Pancreas (tissue), 10 donors: ENCODE measurements at regions not wholly inside any gene's neighbourhood (a gene's known extent, or its start where the extent isn't known, plus 50 kb on each side); places are given as distances from the start of the nearest gene placed in this dataset.

ENCODE experiments used
- ATAC-seq, 4 donors: fragments of 200-7000 bp; cut with Tn5 transposase; one replicate each; pipeline versions ENCODE4 v1.8.0 to v1.9.1; 2020; ENCODE audit warnings: mild to moderate bottlenecking in 4 of 4, moderate library complexity in 4 of 4
- DNase-seq, 6 donors: peaks; one replicate each; pipeline ENCODE4 v3.0.0-alpha.2; 2020
- FAIRE-seq: peaks from 2 replicates; lab custom pipeline; 2012; peaks lifted over from hg19 to GRCh38; lab: Jason Lieb, UNC
- H3K27ac ChIP-seq, 4 donors: fragments of 200-600 bp; sonication (generic); 1 replicate in 3 of 4; 2 replicates in 1 of 4; pipeline versions ENCODE4 v1.5.0 to v1.8.0; 2020
- H3K27me3 ChIP-seq, 4 donors: fragments of 200-600 bp; one replicate each; pipeline ENCODE4 v1.8.0; 2021
- H3K36me3 ChIP-seq, 3 donors: fragments of 200-600 bp; sonication (generic) in 1 of 3; one replicate each; pipeline versions ENCODE4 v1.5.0 to v1.8.0; 2020 to 2021
- H3K4me1 ChIP-seq, 3 donors: fragments of 200-600 bp; one replicate each; pipeline ENCODE4 v1.8.0; 2021
- H3K4me3 ChIP-seq, 4 donors: fragments of 200-600 bp; sonication (generic) in 2 of 4; one replicate each; pipeline versions ENCODE4 v1.5.0 to v1.8.0; 2020 to 2021
- H3K9me3 ChIP-seq, 4 donors: fragments of 200-600 bp; one replicate each; pipeline ENCODE4 v1.8.0; 2021
- CTCF ChIP-seq, 4 donors: fragments of 200-600 bp; sonication (generic) in 3 of 4; IDR thresholded peaks; one replicate each; pipeline versions ENCODE4 v1.5.0 to v1.8.0; 2021; ENCODE audit warnings: antibody characterized with exemption in 4 of 4
- WGBS, 2 donors: extraction: QIAGEN DNeasy Blood & Tissue Kit; methylation state at CpG; one replicate each; pipeline ENCODE4 v1.1.7; 2013; 5-methylcytosine and 5-hydroxymethylcytosine counted together
- intact Hi-C, 3 donors: fragments of 100-400 bp; cut with DNase I; formaldehyde crosslinking; loops; one replicate each; pipeline versions ENCODE4 v1.11.1 to v1.14.2; 2022
- donor health status: healthy with polysubstance abuse.
- donor health status: DM: no; HTN: no; CAD: no; lungs with moderate emphysema.
- donor health status: DM: no; HTN: no; CAD: no.
- donor health status: control.
- donor health status: control.
- donor health status: Bipolar disorder and iron deficiency.
- donor health status: DM: yes; HTN: yes; CAD: no.
- donor health status: DM: no; HTN: no; CAD: no.
- donor health status: DM: no; HTN: no; CAD: no.
- donor health status: DM: yes; HTN: yes; CAD: no.

GRCh38 chr21:30104241-30104640 is 62.4 kb downstream of the CLDN17 start:
- 34 to 39% methylated on average over 2 of the region's 2 CpGs for WGBS, 2 donors
- H3K27ac ChIP-seq, result no peak overlapping the region
- DNase-seq, result no peak

GRCh38 chr21:30102871-30103270 is 63.7 kb downstream of the CLDN17 start:
- Histone ChIP-seq H3K4me3 (no peak overlapping the region), H3K9me3 (no peaks in the 10 kb centered on the region), H3K27me3 (no peaks in the 10 kb centered on the region), H3K27ac (no peak overlapping the region), H3K4me1 (no peaks in the 10 kb centered on the region), H3K36me3 (no peaks in the 10 kb centered on the region)
- TF ChIP-seq CTCF (IDR thresholded peaks at IDR 0.05), result no peak
- no peak for ATAC-seq
- DNase-seq, result no peak
- FAIRE-seq, result no peak
- 53 to 54% methylated on average over 5 of the region's 5 CpGs for WGBS, 2 donors
- intact Hi-C loops, result no loop called here

More at GRCh38 chr21:30104241-30104640, 62.4 kb downstream of the CLDN17 start:
- no peak for FAIRE-seq
- no peaks in the 10 kb centered on the region for H3K9me3 ChIP-seq
- TF ChIP-seq CTCF (IDR thresholded peaks at IDR 0.05), result no peak
- no peaks in the 10 kb centered on the region for H3K4me1 ChIP-seq
- no peaks in the 10 kb centered on the region for H3K27me3 ChIP-seq
- H3K4me3 ChIP-seq, result no peak overlapping the region
- no peak for ATAC-seq
- H3K36me3 ChIP-seq, result no peaks in the 10 kb centered on the region
- intact Hi-C loops, result no loop called here

GRCh38 chr21:30101967-30102366 is 64.6 kb downstream of the CLDN17 start:
- Histone ChIP-seq H3K4me3 (no peak overlapping the region), H3K27me3 (no peaks in the 10 kb centered on the region), H3K9me3 (no peaks in the 10 kb centered on the region), H3K4me1 (no peaks in the 10 kb centered on the region), H3K36me3 (no peaks in the 10 kb centered on the region), H3K27ac (no peak overlapping the region)
- DNase-seq, result no peak
- FAIRE-seq, result no peak
- ATAC-seq, result no peak
- no peak for TF ChIP-seq CTCF (IDR thresholded peaks at IDR 0.05)
- 59 to 62% methylated on average over 4 of the region's 4 CpGs for WGBS, 2 donors
- intact Hi-C loops, result no loop called here

- no peaks in the 10 kb centered on the region for H3K9me3 ChIP-seq
- WGBS, 2 donors, result 75 to 83% methylated on average over 5 of the region's 5 CpGs
- intact Hi-C loops, result no loop called here
- H3K36me3 ChIP-seq, result no peaks in the 10 kb centered on the region
- no peaks in the 10 kb centered on the region for H3K27me3 ChIP-seq
- no peak overlapping the region for H3K27ac ChIP-seq
- no peak for TF ChIP-seq CTCF (IDR thresholded peaks at IDR 0.05)
- no peaks in the 10 kb centered on the region for H3K4me1 ChIP-seq
- FAIRE-seq (no peak), DNase-seq (no peak), ATAC-seq (no peak)
- H3K4me3 ChIP-seq, result no peak overlapping the region
These were observed 68.8 kb downstream of the CLDN17 start for GRCh38 chr21:30097791-30098190.

- no peak for TF ChIP-seq CTCF (IDR thresholded peaks at IDR 0.05)
- Histone ChIP-seq H3K9me3 (no peaks in the 10 kb centered on the region), H3K4me1 (no peaks in the 10 kb centered on the region), H3K36me3 (no peaks in the 10 kb centered on the region), H3K27me3 (no peaks in the 10 kb centered on the region), H3K27ac (no peak overlapping the region), H3K4me3 (no peak overlapping the region)
- intact Hi-C loops, result no loop called here
- ATAC-seq, result no peak
- FAIRE-seq, result no peak
- no peak for DNase-seq
- WGBS, 2 donors, result 20 to 21% methylated on average over 4 of the region's 4 CpGs
These were observed 83.2 kb downstream of the CLDN17 start for GRCh38 chr21:30083225-30083945.
